Lung (tissue), 11 donors: ENCODE measurements at regions not wholly inside any gene's neighbourhood (a gene's known extent, or its start where the extent isn't known, plus 50 kb on each side); places are given as distances from the start of the nearest gene placed in this dataset.

Experiments
- ATAC-seq: fragments of 200-7000 bp; cut with Tn5 transposase; one replicate; pipeline ENCODE4 v1.9.1; 2020; ENCODE audit warnings: moderate number of reproducible peaks; ENCODE audit not compliant: insufficient read depth, low FRiP score
- DNase-seq, 3 donors: peaks; one replicate each; pipeline ENCODE4 v3.0.0-alpha.2; 2013 to 2017
- H3K27ac ChIP-seq, 2 donors: one replicate each; pipeline ENCODE4 v1.5.1; 2013; ENCODE audit warnings: mild to moderate bottlenecking in 2 of 2, moderate library complexity in 2 of 2, control low read depth in 1 of 2, inconsistent platforms in 1 of 2, low read depth in 1 of 2, low read length in 1 of 2
- H3K27me3 ChIP-seq, 3 donors: one replicate each; pipeline ENCODE4 v1.5.1; 2013; ENCODE audit warnings: low read length in 2 of 3; ENCODE audit not compliant: control insufficient read depth in 3 of 3, insufficient read depth in 3 of 3
- H3K36me3 ChIP-seq, 4 donors: one replicate each; pipeline ENCODE4 v1.5.1; 2013; ENCODE audit warnings: low read length in 4 of 4, mild to moderate bottlenecking in 1 of 4, moderate library complexity in 1 of 4; ENCODE audit not compliant: control insufficient read depth in 4 of 4, insufficient read depth in 4 of 4
- H3K4me1 ChIP-seq, 5 donors: one replicate each; pipeline ENCODE4 v1.5.1; 2013; ENCODE audit warnings: low read length in 5 of 5, mild to moderate bottlenecking in 2 of 5, moderate library complexity in 1 of 5; ENCODE audit not compliant: control insufficient read depth in 5 of 5, insufficient read depth in 5 of 5
- H3K4me3 ChIP-seq: one replicate; pipeline ENCODE4 v1.5.1; 2013; ENCODE audit warnings: mild to moderate bottlenecking, control low read depth, moderate library complexity
- H3K9ac ChIP-seq, 2 donors: one replicate each; pipeline ENCODE4 v1.5.1; 2013; ENCODE audit warnings: low read length in 2 of 2, control low read depth in 1 of 2; ENCODE audit not compliant: insufficient read depth in 1 of 2
- H3K9me3 ChIP-seq, 4 donors: one replicate each; pipeline ENCODE4 v1.5.1; 2013; ENCODE audit warnings: low read length in 3 of 4, mild to moderate bottlenecking in 1 of 4, moderate library complexity in 1 of 4; ENCODE audit not compliant: control insufficient read depth in 4 of 4, insufficient read depth in 3 of 4
- WGBS, 2 donors: extraction: QIAGEN DNeasy Blood & Tissue Kit; methylation state at CpG; one replicate each; pipeline ENCODE4 v1.1.7; 2013; 5-methylcytosine and 5-hydroxymethylcytosine counted together
- TF ChIP-seq, protein P1 (sequence below): IDR thresholded peaks from 2 replicates; pipeline ENCODE4 v1.5.1; 2012; ENCODE audit warnings: mild to moderate bottlenecking; ENCODE audit errors: control extremely low read depth, extremely low read depth
- donor health status: control.
- donor health status: control.
- donor health status: Bipolar disorder and iron deficiency.
- donor health status: healthy.
- donor health status: DM: yes; HTN: yes; CAD: no.

DNA sequence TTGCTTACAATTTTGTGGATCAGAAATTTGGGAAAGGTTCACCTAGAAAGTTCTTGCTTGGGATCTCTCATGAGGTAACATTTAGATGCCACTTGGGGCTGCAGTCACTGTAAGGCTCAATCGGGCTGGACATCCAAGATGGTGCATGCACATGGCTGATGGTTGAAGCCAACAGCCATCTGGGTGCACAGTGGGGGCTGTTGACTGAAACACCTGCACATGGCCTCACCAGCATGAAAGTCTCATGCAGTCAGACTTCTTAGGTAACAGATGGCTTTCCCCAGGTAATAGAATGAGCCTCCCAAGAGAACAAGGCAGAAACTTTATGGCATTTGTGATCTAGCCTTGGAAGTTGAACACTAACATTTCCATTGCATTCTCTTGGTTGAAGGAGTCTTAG, 740.7 kb upstream of the AUTS2 start:
- no peak overlapping the region for H3K27ac ChIP-seq
- WGBS, 2 donors = 93 to 96% methylated on average over 1 of the region's 1 CpG
- no peak for ATAC-seq
- H3K9ac ChIP-seq = no peak overlapping the region
- peaks cover 0 to 3% (median 0%) of the 10 kb centered on the region in 4 donors for H3K9me3 ChIP-seq
- no peaks in the 10 kb centered on the region for H3K27me3 ChIP-seq
- no peak for DNase-seq
- H3K4me3 ChIP-seq = no peak overlapping the region
- TF ChIP-seq, protein P1, sequence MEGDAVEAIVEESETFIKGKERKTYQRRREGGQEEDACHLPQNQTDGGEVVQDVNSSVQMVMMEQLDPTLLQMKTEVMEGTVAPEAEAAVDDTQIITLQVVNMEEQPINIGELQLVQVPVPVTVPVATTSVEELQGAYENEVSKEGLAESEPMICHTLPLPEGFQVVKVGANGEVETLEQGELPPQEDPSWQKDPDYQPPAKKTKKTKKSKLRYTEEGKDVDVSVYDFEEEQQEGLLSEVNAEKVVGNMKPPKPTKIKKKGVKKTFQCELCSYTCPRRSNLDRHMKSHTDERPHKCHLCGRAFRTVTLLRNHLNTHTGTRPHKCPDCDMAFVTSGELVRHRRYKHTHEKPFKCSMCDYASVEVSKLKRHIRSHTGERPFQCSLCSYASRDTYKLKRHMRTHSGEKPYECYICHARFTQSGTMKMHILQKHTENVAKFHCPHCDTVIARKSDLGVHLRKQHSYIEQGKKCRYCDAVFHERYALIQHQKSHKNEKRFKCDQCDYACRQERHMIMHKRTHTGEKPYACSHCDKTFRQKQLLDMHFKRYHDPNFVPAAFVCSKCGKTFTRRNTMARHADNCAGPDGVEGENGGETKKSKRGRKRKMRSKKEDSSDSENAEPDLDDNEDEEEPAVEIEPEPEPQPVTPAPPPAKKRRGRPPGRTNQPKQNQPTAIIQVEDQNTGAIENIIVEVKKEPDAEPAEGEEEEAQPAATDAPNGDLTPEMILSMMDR = no peak
- no peaks in the 10 kb centered on the region for H3K36me3 ChIP-seq
- no peaks in the 10 kb centered on the region for H3K4me1 ChIP-seq

DNA sequence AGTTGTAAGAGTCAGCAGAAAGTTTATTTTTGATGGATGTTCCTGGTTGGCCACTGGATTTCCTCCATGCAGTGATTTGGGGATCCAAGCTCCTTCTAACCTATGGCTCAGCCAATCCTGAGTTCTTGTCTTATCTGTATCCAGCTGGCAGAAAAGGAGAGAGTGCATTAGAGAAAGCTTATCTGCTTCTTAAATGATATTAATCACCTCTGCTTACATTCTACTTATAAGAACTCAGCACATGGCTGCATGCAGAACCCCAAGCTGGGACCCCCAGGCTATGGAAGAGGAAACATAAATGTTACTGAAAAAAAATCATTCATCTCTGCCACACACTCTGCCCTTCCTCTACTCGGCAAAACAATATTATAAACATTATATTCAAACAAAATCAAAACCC, 739.8 kb upstream of the AUTS2 start:
- Histone ChIP-seq H3K27me3 (no peaks in the 10 kb centered on the region), H3K27ac (no peak overlapping the region), H3K4me3 (no peak overlapping the region), H3K36me3 (no peaks in the 10 kb centered on the region), H3K9ac (no peak overlapping the region), H3K9me3 (peaks cover 0 to 3% (median 0%) of the 10 kb centered on the region in 4 donors), H3K4me1 (no peaks in the 10 kb centered on the region)
- WGBS, 2 donors = 54 to 58% methylated on average over 1 of the region's 1 CpG
- TF ChIP-seq, protein P1 = no peak
- DNase-seq = no peak
- ATAC-seq = no peak

DNA sequence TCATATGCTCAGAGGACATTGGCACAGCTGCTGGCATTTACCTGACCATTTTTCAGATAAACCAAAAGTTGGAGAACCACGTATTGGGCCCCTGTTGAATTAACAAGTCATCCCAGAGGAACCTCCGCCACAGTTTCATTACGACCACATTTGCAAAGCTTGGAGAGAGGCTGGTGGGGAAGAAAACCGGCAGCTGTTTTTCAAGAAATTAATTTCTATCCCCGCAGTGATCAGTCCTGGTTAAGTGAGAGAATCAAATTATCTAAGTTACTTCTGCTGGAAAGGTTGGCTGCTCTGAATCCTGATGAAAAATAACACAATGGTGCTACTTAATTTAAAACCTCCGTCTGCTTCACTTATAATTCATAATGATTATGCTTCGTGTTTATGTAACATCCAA, 737.1 kb upstream of the AUTS2 start:
- no peaks in the 10 kb centered on the region for H3K36me3 ChIP-seq
- 82 to 89% methylated on average over 7 of the region's 7 CpGs for WGBS, 2 donors
- TF ChIP-seq, protein P1 = no peak
- H3K4me3 ChIP-seq = no peak overlapping the region
- peaks cover 0 to 3% (median 0%) of the 10 kb centered on the region in 4 donors for H3K9me3 ChIP-seq
- H3K27ac ChIP-seq = no peak overlapping the region
- ATAC-seq (no peak), DNase-seq (no peak)
- no peak overlapping the region for H3K9ac ChIP-seq
- no peaks in the 10 kb centered on the region for H3K4me1 ChIP-seq
- no peaks in the 10 kb centered on the region for H3K27me3 ChIP-seq

DNA sequence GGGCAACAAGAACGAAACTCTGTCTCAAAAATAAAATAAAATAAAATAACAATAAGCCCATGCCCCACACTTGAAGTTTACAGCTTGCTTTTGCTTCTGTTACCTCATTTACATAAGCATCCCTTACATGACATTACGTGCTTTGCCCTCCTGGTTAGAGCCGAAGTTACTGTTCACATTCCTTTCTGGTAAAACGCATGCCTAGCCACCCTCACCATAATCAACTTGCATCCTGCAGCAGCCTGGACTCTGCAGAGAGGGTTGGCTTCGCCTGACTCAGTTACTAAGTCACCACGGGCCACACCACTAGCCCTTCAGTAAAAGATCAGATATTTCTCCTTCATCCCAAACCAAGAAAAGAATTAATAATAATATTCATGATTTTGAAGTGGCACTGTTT, 736.0 kb upstream of the AUTS2 start:
- Histone ChIP-seq H3K9me3 (peaks cover 0 to 3% (median 0%) of the 10 kb centered on the region in 4 donors), H3K4me3 (no peak overlapping the region), H3K36me3 (no peaks in the 10 kb centered on the region), H3K9ac (no peak overlapping the region), H3K27me3 (no peaks in the 10 kb centered on the region), H3K4me1 (no peaks in the 10 kb centered on the region), H3K27ac (no peak overlapping the region)
- DNase-seq (no peak), ATAC-seq (no peak)
- WGBS, 2 donors = 86 to 89% methylated on average over 6 of the region's 6 CpGs
- TF ChIP-seq, protein P1 = no peak
